ENCODE measurements at regions not wholly inside any gene's neighbourhood (a gene's known extent, or its start where the extent isn't known, plus 50 kb on each side); places are given as distances from the start of the nearest gene placed in this dataset.

DNA sequence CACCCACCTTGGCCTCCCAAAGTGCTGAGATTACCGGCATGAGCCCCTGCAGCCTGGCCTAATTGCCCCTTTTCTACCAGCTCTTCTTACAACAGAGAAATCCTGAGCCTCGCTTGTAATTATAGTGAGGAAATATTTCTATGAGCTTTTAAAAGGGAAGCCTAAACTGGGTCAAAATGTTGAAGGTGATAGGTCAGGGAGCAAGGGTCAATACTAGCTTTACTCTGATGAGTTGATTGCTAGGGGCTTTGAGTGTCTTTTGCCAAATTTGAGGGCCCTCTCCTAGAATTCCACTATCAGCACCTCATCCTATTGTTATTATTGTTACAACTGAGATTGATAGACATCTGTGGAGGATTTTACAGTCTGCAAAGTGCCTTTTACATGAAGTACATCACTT lies 62.4 kb upstream of the PIAS1 start:
- TF ChIP-seq, protein P1, sequence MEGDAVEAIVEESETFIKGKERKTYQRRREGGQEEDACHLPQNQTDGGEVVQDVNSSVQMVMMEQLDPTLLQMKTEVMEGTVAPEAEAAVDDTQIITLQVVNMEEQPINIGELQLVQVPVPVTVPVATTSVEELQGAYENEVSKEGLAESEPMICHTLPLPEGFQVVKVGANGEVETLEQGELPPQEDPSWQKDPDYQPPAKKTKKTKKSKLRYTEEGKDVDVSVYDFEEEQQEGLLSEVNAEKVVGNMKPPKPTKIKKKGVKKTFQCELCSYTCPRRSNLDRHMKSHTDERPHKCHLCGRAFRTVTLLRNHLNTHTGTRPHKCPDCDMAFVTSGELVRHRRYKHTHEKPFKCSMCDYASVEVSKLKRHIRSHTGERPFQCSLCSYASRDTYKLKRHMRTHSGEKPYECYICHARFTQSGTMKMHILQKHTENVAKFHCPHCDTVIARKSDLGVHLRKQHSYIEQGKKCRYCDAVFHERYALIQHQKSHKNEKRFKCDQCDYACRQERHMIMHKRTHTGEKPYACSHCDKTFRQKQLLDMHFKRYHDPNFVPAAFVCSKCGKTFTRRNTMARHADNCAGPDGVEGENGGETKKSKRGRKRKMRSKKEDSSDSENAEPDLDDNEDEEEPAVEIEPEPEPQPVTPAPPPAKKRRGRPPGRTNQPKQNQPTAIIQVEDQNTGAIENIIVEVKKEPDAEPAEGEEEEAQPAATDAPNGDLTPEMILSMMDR (IDR thresholded peaks at IDR 0.05), result no peak
- TF ChIP-seq, protein P2, sequence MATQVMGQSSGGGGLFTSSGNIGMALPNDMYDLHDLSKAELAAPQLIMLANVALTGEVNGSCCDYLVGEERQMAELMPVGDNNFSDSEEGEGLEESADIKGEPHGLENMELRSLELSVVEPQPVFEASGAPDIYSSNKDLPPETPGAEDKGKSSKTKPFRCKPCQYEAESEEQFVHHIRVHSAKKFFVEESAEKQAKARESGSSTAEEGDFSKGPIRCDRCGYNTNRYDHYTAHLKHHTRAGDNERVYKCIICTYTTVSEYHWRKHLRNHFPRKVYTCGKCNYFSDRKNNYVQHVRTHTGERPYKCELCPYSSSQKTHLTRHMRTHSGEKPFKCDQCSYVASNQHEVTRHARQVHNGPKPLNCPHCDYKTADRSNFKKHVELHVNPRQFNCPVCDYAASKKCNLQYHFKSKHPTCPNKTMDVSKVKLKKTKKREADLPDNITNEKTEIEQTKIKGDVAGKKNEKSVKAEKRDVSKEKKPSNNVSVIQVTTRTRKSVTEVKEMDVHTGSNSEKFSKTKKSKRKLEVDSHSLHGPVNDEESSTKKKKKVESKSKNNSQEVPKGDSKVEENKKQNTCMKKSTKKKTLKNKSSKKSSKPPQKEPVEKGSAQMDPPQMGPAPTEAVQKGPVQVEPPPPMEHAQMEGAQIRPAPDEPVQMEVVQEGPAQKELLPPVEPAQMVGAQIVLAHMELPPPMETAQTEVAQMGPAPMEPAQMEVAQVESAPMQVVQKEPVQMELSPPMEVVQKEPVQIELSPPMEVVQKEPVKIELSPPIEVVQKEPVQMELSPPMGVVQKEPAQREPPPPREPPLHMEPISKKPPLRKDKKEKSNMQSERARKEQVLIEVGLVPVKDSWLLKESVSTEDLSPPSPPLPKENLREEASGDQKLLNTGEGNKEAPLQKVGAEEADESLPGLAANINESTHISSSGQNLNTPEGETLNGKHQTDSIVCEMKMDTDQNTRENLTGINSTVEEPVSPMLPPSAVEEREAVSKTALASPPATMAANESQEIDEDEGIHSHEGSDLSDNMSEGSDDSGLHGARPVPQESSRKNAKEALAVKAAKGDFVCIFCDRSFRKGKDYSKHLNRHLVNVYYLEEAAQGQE (IDR thresholded peaks at IDR 0.05; ENCODE audit: insufficient read depth in 1 of 2, low read depth in 2 of 2, low read length in 1 of 2), result no peak
- TF ChIP-seq POLR2AphosphoS5 (IDR thresholded peaks at IDR 0.05; ENCODE audit: low read depth, low read length) (no peak), SIN3A (IDR thresholded peaks at IDR 0.05; ENCODE audit: borderline replicate concordance, insufficient read depth, low read depth, low read length) (no peak)

Data from Panc1 (cell line).